A673 (cell line): ENCODE measurements at regions not wholly inside any gene's neighbourhood (a gene's known extent, or its start where the extent isn't known, plus 50 kb on each side); places are given as distances from the start of the nearest gene placed in this dataset.

Source experiments
- BruUV-seq: library from RNA; stranded (reverse); fragments of 400-500 nt; replicated peaks from 2 replicates; lab custom pipeline; 2021; lab: Mats Ljungman, UMichigan
- CTCF ChIA-PET: fragments of 300-600 bp; sonication (Branson Sonifier 250); formaldehyde crosslinking; loops from one replicate; lab custom pipeline; 2022; ENCODE audit warnings: antibody characterized with exemption; lab: Charles Lee
- POLR2A ChIA-PET: fragments of 300-600 bp; sonication (Branson Sonifier 250); formaldehyde crosslinking; loops from one replicate; lab custom pipeline; 2022; ENCODE audit warnings: antibody characterized with exemption; ENCODE audit not compliant: low non-redundant PET; lab: Charles Lee
- DNase-seq: peaks from one replicate; pipeline ENCODE4 v3.0.0-alpha.2; 2015; ENCODE audit warnings: low spot score
- H3K27ac ChIP-seq: fragments of 200-600 bp; sonication (generic); 2 replicates; pipeline ENCODE4 v1.5.1; 2016; ENCODE audit warnings: mixed run types, low read depth, mild to moderate bottlenecking, mixed read lengths, antibody characterized with exemption, low read length; ENCODE audit not compliant: poor library complexity, severe bottlenecking
- H3K27me3 ChIP-seq: fragments of 200-600 bp; sonication (generic); replicated peaks from 2 replicates; pipeline ENCODE4 v1.6.1; 2017; ENCODE audit warnings: mixed run types, low read depth, mild to moderate bottlenecking, mixed read lengths, antibody characterized with exemption, low read length; ENCODE audit not compliant: insufficient read depth, poor library complexity
- H3K36me3 ChIP-seq: fragments of 200-600 bp; sonication (generic); 2 replicates; pipeline ENCODE4 v1.6.1; 2016; ENCODE audit warnings: mixed run types, mild to moderate bottlenecking, mixed read lengths, antibody characterized with exemption, low read length; ENCODE audit not compliant: insufficient read depth, poor library complexity, severe bottlenecking
- H3K4me1 ChIP-seq: fragments of 200-600 bp; sonication (generic); 2 replicates; pipeline ENCODE4 v1.6.1; 2017; ENCODE audit warnings: mixed run types, mild to moderate bottlenecking, mixed read lengths, antibody characterized with exemption, low read length; ENCODE audit not compliant: insufficient read depth, poor library complexity, severe bottlenecking
- H3K4me3 ChIP-seq: fragments of 200-600 bp; sonication (generic); 2 replicates; pipeline ENCODE4 v1.5.1; 2016; ENCODE audit warnings: low read depth, mixed run types, mild to moderate bottlenecking, mixed read lengths, low read length; ENCODE audit not compliant: poor library complexity, severe bottlenecking
- H3K9me3 ChIP-seq: fragments of 200-600 bp; sonication (generic); 2 replicates; pipeline ENCODE4 v1.6.1; 2016; ENCODE audit warnings: mixed run types, low read depth, mild to moderate bottlenecking, mixed read lengths, antibody characterized with exemption, low read length; ENCODE audit not compliant: poor library complexity, severe bottlenecking
- EZH2 ChIP-seq: fragments of 200-600 bp; sonication (generic); IDR thresholded peaks from 2 replicates; pipeline ENCODE4 v1.6.1; 2017; ENCODE audit warnings: borderline replicate concordance, low read depth, mild to moderate bottlenecking, mixed read lengths, antibody characterized with exemption, low read length; ENCODE audit not compliant: poor library complexity, severe bottlenecking
- intact Hi-C: fragments of 100-400 bp; cut with micrococcal nuclease; formaldehyde crosslinking; loops from one replicate; pipeline ENCODE4 v1.10.0; 2022; ENCODE audit not compliant: unreplicated experiment
- TF ChIP-seq, protein P1 (sequence below): fragments of 300-800, 200-600 bp; sonication (generic); conservative IDR thresholded peaks from 2 replicates; pipeline ENCODE4 v1.5.1; 2017; ENCODE audit warnings: low read depth, mild to moderate bottlenecking, antibody characterized with exemption, low read length, moderate library complexity, mixed read lengths

GRCh38 chr6:154629127-154629526 is 104.1 kb upstream of the SCAF8 start:
- CTCF ChIA-PET, result no interaction called here

GRCh38 chr6:154632119-154632518 is 101.1 kb upstream of the SCAF8 start:
- CTCF ChIA-PET, result no interaction called here
- H3K4me1 ChIP-seq, result no peaks in the 10 kb centered on the region
- no TSS peak for BruUV-seq
- no peaks in the 10 kb centered on the region for H3K36me3 ChIP-seq
- H3K27me3 ChIP-seq, result no peaks in the 10 kb centered on the region
- DNase-seq, result no peak
- no peak for TF ChIP-seq EZH2
- TF ChIP-seq, protein P1, sequence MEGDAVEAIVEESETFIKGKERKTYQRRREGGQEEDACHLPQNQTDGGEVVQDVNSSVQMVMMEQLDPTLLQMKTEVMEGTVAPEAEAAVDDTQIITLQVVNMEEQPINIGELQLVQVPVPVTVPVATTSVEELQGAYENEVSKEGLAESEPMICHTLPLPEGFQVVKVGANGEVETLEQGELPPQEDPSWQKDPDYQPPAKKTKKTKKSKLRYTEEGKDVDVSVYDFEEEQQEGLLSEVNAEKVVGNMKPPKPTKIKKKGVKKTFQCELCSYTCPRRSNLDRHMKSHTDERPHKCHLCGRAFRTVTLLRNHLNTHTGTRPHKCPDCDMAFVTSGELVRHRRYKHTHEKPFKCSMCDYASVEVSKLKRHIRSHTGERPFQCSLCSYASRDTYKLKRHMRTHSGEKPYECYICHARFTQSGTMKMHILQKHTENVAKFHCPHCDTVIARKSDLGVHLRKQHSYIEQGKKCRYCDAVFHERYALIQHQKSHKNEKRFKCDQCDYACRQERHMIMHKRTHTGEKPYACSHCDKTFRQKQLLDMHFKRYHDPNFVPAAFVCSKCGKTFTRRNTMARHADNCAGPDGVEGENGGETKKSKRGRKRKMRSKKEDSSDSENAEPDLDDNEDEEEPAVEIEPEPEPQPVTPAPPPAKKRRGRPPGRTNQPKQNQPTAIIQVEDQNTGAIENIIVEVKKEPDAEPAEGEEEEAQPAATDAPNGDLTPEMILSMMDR, result no peak
- POLR2A ChIA-PET, result no interaction called here
- intact Hi-C loops, result no loop called here
- H3K27ac ChIP-seq, result no peak overlapping the region
- H3K4me3 ChIP-seq, result no peak overlapping the region
- H3K9me3 ChIP-seq, result no peaks in the 10 kb centered on the region

More at GRCh38 chr6:154629127-154629526, 104.1 kb upstream of the SCAF8 start:
- no TSS peak for BruUV-seq
- DNase-seq, result no peak
- Histone ChIP-seq H3K9me3 (no peaks in the 10 kb centered on the region), H3K4me1 (no peaks in the 10 kb centered on the region), H3K4me3 (no peak overlapping the region), H3K36me3 (no peaks in the 10 kb centered on the region), H3K27ac (no peak overlapping the region), H3K27me3 (no peaks in the 10 kb centered on the region)
- TF ChIP-seq EZH2, result no peak
- TF ChIP-seq, protein P1, result no peak
- POLR2A ChIA-PET, result no interaction called here
- intact Hi-C loops, result no loop called here

DNA sequence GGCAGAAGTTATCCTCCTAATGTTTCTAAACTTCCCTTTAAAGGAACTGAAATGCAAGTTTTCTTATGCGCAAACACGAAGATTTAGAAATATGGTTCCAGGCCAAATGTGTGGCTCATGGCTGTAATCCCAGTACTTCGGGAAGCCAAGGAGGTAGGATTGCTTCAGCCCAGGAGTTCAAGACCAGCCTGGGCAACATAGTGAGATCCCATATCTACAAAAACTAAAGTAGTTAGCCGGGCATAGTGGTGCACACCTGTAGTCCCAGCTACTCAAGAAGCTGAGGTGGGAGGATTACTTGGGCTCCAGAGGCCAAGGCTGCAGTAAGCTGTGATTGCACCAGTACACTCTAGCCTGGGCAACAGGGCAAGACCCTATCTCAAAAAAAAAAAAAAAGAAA is 95.8 kb upstream of the SCAF8 start:
- TF ChIP-seq EZH2, result no peak
- TF ChIP-seq, protein P1, result no peak
- no peak for DNase-seq
- POLR2A ChIA-PET, result no interaction called here
- no peak overlapping the region for H3K27ac ChIP-seq
- H3K4me3 ChIP-seq, result no peak overlapping the region
- H3K4me1 ChIP-seq, result peaks cover 8% of the 10 kb centered on the region
- no TSS peak for BruUV-seq
- no peaks in the 10 kb centered on the region for H3K27me3 ChIP-seq
- no peaks in the 10 kb centered on the region for H3K9me3 ChIP-seq
- no peaks in the 10 kb centered on the region for H3K36me3 ChIP-seq
- CTCF ChIA-PET, result no interaction called here
- intact Hi-C loops, result no loop called here
